ENCODE measurements at regions not wholly inside any gene's neighbourhood (a gene's known extent, or its start where the extent isn't known, plus 50 kb on each side); places are given as distances from the start of the nearest gene placed in this dataset.
"Not testable (repeated sequence)": the region's sequence is repeated elsewhere in the genome, so short reads cannot be mapped to it uniquely, and the experiment has no call there.

DNA sequence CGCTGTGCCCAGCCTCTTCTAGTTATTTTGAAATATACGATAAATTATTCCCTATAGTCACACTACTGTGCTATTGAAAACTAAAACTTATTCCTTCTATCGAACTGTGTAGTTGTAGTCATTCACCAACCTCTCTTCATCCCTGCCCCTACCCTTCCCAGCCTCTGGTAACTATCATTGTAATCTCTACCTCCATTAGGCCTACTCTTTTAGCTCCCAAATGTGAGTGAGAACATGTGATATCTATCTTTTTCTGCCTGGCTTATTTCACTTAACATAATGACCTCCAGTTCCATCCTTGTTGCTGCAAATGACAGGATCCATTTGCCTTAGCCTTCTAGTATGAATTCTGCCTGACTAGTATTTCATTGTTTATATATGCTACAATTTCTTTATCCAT is 127.4 kb downstream of the PSAT1 start:
- Histone ChIP-seq H3K27ac (no peak overlapping the region), H3K4me1 (no peaks in the 10 kb centered on the region), H3K4me3 (no peak overlapping the region), H3K27me3 (no peaks in the 10 kb centered on the region), H3K36me3 (no peaks in the 10 kb centered on the region), H3K9me3 (peaks cover 0 to 3% of the 10 kb centered on the region in 2 donors)
- intact Hi-C loops (cut with DNase I; ENCODE audit: low total_unique reads) = no loop called here
- DNase-seq (ENCODE audit: low spot score in 2 of 2) = no peak
- TF ChIP-seq, protein P1, sequence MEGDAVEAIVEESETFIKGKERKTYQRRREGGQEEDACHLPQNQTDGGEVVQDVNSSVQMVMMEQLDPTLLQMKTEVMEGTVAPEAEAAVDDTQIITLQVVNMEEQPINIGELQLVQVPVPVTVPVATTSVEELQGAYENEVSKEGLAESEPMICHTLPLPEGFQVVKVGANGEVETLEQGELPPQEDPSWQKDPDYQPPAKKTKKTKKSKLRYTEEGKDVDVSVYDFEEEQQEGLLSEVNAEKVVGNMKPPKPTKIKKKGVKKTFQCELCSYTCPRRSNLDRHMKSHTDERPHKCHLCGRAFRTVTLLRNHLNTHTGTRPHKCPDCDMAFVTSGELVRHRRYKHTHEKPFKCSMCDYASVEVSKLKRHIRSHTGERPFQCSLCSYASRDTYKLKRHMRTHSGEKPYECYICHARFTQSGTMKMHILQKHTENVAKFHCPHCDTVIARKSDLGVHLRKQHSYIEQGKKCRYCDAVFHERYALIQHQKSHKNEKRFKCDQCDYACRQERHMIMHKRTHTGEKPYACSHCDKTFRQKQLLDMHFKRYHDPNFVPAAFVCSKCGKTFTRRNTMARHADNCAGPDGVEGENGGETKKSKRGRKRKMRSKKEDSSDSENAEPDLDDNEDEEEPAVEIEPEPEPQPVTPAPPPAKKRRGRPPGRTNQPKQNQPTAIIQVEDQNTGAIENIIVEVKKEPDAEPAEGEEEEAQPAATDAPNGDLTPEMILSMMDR (IDR thresholded peaks at IDR 0.05) = no peak
- TF ChIP-seq POLR2A (IDR thresholded peaks at IDR 0.05) = no peak
- no peak for TF ChIP-seq POLR2AphosphoS5 (IDR thresholded peaks at IDR 0.05)

DNA sequence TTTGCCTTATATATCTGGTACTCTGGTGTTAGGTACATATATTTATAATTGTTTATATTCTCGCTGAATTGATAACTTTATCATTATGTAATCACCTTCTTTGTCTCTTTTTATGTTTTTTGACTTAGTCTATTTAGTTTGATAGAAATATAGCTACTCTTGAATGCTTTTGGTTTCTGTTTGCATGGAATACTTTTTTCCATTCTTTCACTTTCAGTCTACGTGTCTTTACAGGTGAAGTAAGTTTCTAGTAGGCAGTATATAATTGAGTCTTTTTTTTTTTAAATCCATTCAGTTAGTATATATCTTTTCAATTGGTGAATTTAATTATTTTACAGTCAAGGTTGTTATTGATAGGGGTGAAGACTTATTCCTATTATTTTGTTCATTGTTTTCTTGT is 131.7 kb downstream of the PSAT1 start:
- DNase-seq (ENCODE audit: low spot score in 2 of 2) = no peak
- H3K27me3 ChIP-seq = no peaks in the 10 kb centered on the region
- H3K4me1 ChIP-seq = no peaks in the 10 kb centered on the region
- no peak overlapping the region for H3K27ac ChIP-seq
- no peak overlapping the region for H3K4me3 ChIP-seq
- TF ChIP-seq POLR2A (IDR thresholded peaks at IDR 0.05) (no peak), POLR2AphosphoS5 (IDR thresholded peaks at IDR 0.05) (no peak)
- TF ChIP-seq, protein P1 (IDR thresholded peaks at IDR 0.05) = no peak
- intact Hi-C loops (cut with DNase I; ENCODE audit: low total_unique reads) = no loop called here
- no peaks in the 10 kb centered on the region for H3K36me3 ChIP-seq
- peaks cover 8 to 10% of the 10 kb centered on the region in 2 donors for H3K9me3 ChIP-seq

DNA sequence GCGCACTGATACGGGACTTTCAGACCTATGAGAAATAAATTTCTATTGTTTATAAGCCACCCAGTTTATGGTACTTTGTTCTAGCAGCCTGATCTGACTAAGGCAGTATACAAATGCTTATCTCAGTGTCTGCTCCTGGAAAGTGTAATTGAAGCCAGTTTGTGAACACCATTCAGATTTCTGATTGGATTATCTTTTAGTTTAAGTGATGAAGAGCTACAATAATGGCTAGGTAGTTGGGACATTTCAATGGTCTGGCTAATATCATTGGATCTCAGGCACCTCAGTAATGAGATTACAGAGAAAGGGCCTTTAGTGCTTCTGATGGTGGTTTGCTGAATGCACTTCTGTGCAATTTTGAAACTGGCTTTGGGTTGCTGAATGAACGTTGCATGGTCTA is 133.5 kb downstream of the PSAT1 start:
- TF ChIP-seq, protein P1 (IDR thresholded peaks at IDR 0.05) = no peak
- TF ChIP-seq POLR2AphosphoS5 (IDR thresholded peaks at IDR 0.05) (no peak), POLR2A (IDR thresholded peaks at IDR 0.05) (no peak)
- Histone ChIP-seq H3K27ac (no peak overlapping the region), H3K27me3 (no peaks in the 10 kb centered on the region), H3K4me1 (no peaks in the 10 kb centered on the region), H3K9me3 (peaks cover 8 to 10% of the 10 kb centered on the region in 2 donors), H3K36me3 (no peaks in the 10 kb centered on the region), H3K4me3 (no peak overlapping the region)
- intact Hi-C loops (cut with DNase I; ENCODE audit: low total_unique reads) = no loop called here
- DNase-seq (ENCODE audit: low spot score in 2 of 2) = no peak

DNA sequence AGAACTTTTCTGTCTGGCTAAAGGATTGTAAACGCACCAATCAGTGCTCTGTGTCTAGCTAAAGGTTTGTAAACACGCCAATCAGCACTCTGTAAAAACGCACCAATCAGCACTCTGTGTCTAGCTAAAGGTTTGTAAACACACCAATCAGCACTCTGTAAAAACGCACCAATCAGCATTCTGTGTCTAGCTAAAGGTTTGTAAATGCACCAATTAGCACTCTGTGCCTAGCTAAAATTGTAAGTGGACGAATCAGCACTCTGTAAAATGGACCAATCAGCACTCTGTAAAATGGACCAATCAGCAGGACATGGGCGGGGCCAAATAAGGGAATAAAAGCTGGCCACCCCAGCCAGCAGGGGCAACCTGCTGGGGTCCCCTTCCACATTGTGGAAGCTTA is 134.1 kb downstream of the PSAT1 start:
- H3K27ac ChIP-seq; H3K4me1 ChIP-seq; intact Hi-C loops (cut with DNase I; ENCODE audit: low total_unique reads); H3K36me3 ChIP-seq; DNase-seq (ENCODE audit: low spot score in 2 of 2); H3K27me3 ChIP-seq; H3K4me3 ChIP-seq: not testable (repeated sequence)
- H3K9me3 ChIP-seq = peaks cover 8 to 10% of the 10 kb centered on the region in 2 donors

DNA sequence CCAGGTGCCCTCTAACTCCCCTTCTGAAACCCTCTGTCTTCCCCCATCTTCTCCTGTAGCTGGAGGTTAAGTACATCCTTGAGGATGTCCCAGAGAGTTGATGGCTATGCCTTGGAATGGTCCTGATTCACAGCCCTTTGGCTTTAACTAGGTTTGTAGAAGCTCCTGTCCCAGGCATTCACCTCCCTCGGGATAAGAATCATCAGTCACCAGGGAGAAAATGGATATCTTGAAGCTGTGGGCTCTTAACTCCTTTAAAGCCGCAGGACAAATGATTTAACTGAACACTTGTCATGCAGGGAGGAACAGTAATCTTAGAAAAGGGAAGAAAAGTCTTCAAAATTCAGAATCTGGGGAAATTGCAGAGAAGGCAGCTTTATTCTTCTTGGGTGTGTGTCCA is 139.9 kb downstream of the PSAT1 start:
- DNase-seq (ENCODE audit: low spot score in 2 of 2) = no peak
- H3K27ac ChIP-seq = no peak overlapping the region
- H3K4me1 ChIP-seq = peaks cover 0 to 3% of the 10 kb centered on the region in 2 donors
- H3K9me3 ChIP-seq = no peaks in the 10 kb centered on the region
- H3K4me3 ChIP-seq = no peak overlapping the region
- intact Hi-C loops (cut with DNase I; ENCODE audit: low total_unique reads) = no loop called here
- H3K27me3 ChIP-seq = no peaks in the 10 kb centered on the region
- TF ChIP-seq POLR2A (IDR thresholded peaks at IDR 0.05) (no peak), POLR2AphosphoS5 (IDR thresholded peaks at IDR 0.05) (no peak)
- TF ChIP-seq, protein P1 (IDR thresholded peaks at IDR 0.05) = no peak
- H3K36me3 ChIP-seq = no peaks in the 10 kb centered on the region

DNA sequence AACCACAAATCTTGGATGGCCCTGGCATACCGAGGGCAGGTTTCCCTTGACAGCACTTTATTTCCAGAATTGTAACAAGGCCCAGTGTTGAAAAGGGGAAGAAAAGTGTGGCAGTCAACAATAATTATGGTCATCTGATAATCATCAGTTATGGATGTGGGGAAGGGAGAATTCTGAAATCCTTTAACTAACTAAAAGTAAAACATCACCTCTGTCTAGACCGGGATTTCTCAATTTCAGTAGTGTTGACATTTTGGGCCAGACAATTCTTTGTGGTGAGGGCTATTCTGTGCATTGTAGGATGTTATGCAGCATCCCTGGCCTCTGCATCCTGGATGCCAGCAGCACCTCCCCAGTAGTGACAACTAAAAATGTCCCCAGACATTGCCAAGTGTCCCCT is 140.4 kb downstream of the PSAT1 start:
- H3K27ac ChIP-seq = no peak overlapping the region
- intact Hi-C loops (cut with DNase I; ENCODE audit: low total_unique reads) = no loop called here
- TF ChIP-seq POLR2AphosphoS5 (IDR thresholded peaks at IDR 0.05) (no peak), POLR2A (IDR thresholded peaks at IDR 0.05) (no peak)
- TF ChIP-seq, protein P1 (IDR thresholded peaks at IDR 0.05) = no peak

More for the DNA sequence above, 140.4 kb downstream of the PSAT1 start:
- Histone ChIP-seq H3K9me3 (no peaks in the 10 kb centered on the region), H3K27me3 (no peaks in the 10 kb centered on the region), H3K4me3 (no peak overlapping the region), H3K36me3 (no peaks in the 10 kb centered on the region), H3K4me1 (peaks cover 0 to 3% of the 10 kb centered on the region in 2 donors)
- no peak for DNase-seq (ENCODE audit: low spot score in 2 of 2)

Measured in breast epithelium (tissue), 4 donors.